Choroid plexus epithelial cell (primary cell): ENCODE measurements at regions not wholly inside any gene's neighbourhood (a gene's known extent, or its start where the extent isn't known, plus 50 kb on each side); places are given as distances from the start of the nearest gene placed in this dataset.
"Not testable (repeated sequence)": the region's sequence is repeated elsewhere in the genome, so short reads cannot be mapped to it uniquely, and the experiment has no call there.

Experiments
- DNase-seq: peaks from one replicate; pipeline ENCODE4 v3.0.0-alpha.2; 2010; ENCODE audit warnings: low read depth
- H3K4me3 ChIP-seq: 2 replicates; pipeline ENCODE4 v1.5.1; 2011; ENCODE audit warnings: low read depth, mild to moderate bottlenecking, control low read depth, low read length, moderate library complexity
- TF ChIP-seq, protein P1 (sequence below): conservative IDR thresholded peaks from 2 replicates; pipeline ENCODE4 v1.5.1; 2011; ENCODE audit warnings: low read depth, mild to moderate bottlenecking, control low read depth, inconsistent platforms, low read length, moderate library complexity

DNA sequence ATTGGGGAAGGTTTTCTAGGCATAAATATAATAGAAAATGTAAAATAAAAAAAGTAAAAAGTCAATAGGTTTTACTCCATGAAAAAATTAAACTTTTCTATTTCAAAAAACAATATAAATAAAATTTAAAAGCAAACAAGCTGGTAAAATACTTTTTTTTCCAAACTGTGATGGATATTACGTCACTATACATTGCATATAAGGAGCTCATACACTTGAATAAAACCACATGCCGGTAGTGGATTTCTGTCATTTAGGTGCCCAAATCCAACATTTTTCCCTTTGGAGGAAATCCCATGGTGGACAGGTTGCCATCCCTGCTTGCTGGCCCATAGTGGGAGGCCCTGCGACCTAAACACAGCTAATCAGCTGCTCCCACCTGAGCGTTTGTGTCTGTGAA lies 289.4 kb upstream of the HNRNPA3 start:
- TF ChIP-seq, protein P1, sequence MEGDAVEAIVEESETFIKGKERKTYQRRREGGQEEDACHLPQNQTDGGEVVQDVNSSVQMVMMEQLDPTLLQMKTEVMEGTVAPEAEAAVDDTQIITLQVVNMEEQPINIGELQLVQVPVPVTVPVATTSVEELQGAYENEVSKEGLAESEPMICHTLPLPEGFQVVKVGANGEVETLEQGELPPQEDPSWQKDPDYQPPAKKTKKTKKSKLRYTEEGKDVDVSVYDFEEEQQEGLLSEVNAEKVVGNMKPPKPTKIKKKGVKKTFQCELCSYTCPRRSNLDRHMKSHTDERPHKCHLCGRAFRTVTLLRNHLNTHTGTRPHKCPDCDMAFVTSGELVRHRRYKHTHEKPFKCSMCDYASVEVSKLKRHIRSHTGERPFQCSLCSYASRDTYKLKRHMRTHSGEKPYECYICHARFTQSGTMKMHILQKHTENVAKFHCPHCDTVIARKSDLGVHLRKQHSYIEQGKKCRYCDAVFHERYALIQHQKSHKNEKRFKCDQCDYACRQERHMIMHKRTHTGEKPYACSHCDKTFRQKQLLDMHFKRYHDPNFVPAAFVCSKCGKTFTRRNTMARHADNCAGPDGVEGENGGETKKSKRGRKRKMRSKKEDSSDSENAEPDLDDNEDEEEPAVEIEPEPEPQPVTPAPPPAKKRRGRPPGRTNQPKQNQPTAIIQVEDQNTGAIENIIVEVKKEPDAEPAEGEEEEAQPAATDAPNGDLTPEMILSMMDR = no peak
- H3K4me3 ChIP-seq = no peak overlapping the region
- no peak for DNase-seq

DNA sequence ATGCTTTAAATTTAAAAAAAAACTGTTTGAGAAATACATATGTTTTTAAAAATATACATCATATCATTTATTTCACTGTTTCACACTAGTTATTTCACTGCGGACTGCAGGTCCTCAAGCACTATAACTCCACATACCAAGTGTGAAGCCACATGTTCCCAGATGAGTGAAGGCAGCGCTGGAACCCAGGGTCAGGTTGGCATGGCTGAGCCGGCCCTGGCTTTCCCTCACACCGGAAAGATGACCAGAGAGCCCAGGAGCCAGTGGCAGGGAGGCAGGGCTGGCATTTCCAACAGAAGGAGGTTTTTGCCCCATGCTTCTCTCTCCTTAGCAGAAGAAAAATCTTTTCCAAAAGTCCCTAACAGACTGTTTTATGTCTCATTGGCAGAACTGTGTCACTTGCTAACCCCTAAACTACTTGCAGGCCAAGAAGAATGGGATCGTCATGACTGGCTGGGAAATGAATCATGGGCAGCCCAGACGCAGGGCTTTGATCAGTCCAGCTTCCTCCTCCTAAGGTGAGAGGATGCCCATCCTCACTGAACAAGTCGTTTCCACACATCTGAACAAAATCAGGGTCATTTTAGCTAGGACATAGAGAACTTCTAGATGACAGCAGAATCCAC lies 287.6 kb upstream of the HNRNPA3 start:
- TF ChIP-seq, protein P1 = no peak
- DNase-seq = no peak
- no peak overlapping the region for H3K4me3 ChIP-seq

DNA sequence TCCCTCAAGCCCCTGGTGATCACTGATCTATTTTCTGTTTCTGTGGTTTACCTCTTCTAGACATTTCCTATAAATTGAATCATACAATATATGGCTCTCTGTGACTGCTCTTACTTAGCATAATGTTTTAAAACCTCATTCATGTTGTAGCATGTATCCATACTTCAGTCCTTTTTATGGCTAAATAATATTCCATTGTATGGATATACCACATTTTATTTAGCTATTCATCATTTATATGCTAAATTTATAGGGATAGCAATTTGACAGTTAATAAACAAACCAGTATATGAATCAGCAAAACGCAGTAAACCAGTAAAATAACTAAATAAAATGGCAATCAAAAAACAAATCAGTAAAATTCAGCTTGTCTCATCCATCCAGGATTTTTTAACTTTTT lies 286.1 kb upstream of the HNRNPA3 start:
- TF ChIP-seq, protein P1 = no peak
- no peak for DNase-seq
- no peak overlapping the region for H3K4me3 ChIP-seq

DNA sequence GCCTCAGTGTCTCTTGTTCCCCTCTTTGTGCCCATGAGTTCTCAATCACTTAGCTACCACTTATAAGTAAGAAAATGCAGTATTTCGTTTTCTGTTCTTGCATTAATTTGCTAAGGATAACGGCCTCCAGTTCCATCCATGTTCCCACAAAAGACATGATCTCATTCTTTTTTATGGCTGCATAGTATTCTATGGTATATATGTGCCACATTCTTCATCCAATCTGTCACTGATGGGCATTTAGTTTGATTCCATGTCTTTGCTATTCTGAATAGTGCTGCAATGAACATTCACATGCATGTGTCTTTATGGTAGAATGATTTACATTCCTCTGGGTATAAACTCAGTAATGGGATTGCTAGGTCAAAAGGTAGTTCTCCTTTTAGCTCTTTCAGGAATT lies 283.2 kb upstream of the HNRNPA3 start:
- DNase-seq, H3K4me3 ChIP-seq: not testable (repeated sequence)

DNA sequence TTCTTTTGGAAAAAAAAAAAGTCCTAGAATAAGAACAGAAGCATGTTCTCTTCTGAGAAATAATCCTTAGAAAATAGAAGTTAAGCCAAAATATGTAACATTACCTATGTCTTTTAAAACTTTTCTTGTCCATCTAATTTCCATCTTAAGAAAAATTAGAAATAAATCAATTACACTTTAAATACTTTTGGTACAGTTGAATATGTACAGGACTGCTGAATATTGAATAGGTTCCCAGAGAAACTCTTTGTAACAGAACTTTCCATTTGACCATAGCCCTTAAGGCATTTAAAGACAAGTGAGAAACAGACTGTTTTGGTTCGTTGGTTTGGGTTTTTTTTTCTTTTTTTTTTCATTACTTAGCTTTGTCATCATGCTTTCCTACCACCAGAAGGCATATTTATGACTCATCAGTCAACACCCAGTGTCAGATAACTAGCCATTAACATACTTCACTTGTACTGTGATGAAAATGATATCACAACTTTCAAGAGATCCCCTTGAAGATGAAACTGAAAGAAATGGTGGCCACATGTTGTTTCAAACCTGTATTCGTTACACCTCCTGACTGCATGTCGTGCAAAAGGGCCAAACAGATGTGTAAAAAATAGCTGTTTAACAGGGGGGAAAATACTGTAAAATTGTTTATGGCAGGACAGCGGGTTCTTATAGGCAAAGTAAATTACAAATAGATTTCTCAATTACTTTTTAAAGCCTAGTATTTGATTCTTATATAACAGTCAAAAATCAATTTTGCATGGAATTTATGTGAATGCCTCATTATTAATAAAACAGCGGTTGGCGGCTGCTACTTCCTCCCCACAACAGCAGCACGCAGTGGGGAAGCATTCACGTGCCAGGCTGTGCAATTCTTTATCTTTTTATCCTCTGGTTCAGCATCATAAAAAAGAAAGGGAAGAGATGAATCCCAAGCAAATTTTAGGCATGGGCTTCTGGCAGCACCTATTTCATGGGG lies 280.7 kb upstream of the HNRNPA3 start:
- peak; percentile 54 for DNase-seq
- no peak overlapping the region for H3K4me3 ChIP-seq
- TF ChIP-seq, protein P1 = no peak

DNA sequence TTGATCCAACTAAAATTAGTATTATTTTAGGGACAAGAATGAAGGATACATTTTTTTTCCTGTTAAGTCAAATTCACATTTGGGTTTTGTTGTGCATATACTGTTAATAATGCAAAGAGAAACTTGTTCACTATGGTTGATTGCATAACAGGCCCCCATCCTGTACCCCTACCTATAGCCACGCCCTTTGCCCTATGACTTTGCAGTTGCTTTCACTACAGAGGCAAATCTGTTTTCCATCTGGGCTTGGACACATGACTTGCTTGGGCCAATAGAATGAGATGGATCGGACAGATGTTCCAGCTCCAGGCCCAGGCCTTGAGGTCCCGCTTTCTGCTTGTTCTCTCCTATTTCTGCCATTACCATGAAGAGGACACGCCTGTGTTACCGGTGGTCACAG lies 278.5 kb upstream of the HNRNPA3 start:
- TF ChIP-seq, protein P1 = no peak
- H3K4me3 ChIP-seq = no peak overlapping the region

DNA sequence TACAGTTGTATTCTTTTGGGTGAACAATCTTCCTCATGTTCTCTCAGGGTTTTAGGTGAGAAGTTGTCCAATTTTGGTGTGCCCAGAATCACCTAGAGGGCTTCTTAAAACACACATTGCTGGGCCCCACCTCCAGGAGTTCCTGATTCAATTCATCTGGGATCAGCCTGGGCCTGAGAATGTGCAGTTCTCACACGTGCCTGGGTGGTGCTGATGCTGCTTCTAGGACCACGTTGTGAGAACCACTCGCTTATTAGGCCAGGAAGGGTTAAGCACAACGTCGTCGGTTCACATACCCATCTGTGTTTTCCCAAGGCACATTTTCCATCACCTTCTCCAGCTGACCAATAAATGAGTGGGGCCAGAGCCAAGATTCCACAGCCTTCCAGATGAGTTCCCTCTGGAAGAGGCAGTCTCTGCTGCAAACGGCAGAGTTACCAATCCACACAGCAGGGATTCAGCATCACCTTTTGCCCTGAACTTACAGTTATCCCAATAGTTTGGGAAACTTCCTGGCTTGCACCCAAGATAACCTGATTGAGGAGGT lies 277.7 kb upstream of the HNRNPA3 start:
- H3K4me3 ChIP-seq = no peak overlapping the region
- DNase-seq = no peak
- TF ChIP-seq, protein P1 = no peak

More for the DNA sequence above, 278.5 kb upstream of the HNRNPA3 start:
- DNase-seq = no peak
